GM13976 (cell line): ENCODE measurements at regions not wholly inside any gene's neighbourhood (a gene's known extent, or its start where the extent isn't known, plus 50 kb on each side); places are given as distances from the start of the nearest gene placed in this dataset.

Source experiments
- DNase-seq: peaks from one replicate; pipeline ENCODE4 v3.0.0; 2012; ENCODE audit warnings: low spot score
- CTCF ChIP-seq: IDR thresholded peaks from 2 replicates; pipeline ENCODE4 v1.5.1; 2012; ENCODE audit warnings: borderline replicate concordance, mild to moderate bottlenecking; ENCODE audit not compliant: insufficient read depth; ENCODE audit errors: extremely low read depth, missing control alignments, control extremely low read depth
- in situ Hi-C: fragments of 300-500 bp; cut with MboI; formaldehyde crosslinking; loops from one replicate; pipeline ENCODE4 v1.12.0; 2022; ENCODE audit warnings: low sequenced_read_pairs, mixed read lengths, inconsistent platforms; ENCODE audit not compliant: unreplicated experiment

DNA sequence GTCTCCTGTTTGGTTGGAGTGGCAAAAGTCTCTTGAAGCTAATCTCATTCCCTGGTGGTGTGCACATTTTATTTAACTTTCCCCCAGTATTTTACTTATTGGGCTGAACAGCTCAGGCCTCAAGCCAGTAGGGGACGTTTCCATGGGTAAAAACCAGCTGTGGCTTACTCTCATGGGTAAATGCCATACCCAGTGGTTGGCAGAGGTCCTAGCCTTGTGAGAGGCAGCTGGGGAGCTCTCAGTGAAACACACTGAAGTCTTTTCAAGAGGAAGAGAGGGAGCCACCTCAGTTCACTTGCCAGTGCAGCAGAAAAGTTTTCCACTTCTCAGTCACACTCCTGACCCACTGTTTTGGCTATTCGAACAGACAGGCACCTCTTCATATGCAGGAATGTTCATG lies 1964.2 kb downstream of the ARAP2 start:
- no peak for DNase-seq
- in situ Hi-C loops = no loop called here
- no peak for TF ChIP-seq CTCF

GRCh38 chr4:34281826-34282225 lies 1962.5 kb downstream of the ARAP2 start:
- in situ Hi-C loops = no loop called here

DNA sequence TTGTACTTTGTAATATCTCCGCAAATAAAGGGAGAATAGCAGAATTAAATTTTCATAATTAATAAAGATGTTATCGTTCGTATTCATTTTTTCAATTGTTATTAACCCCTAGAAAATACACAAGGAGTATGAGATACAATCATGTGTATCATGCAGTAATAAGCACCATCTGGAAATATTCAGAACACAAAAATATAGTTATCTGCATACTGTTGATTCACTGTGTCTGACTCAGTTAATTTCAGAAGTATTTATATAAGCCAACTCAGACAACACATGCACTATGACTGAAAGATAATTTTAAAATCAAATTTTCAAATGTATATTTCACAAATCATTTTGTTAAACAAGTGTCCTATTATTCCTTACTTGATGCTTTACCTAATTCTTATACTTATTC lies 1954.8 kb downstream of the ARAP2 start:
- DNase-seq = no peak
- TF ChIP-seq CTCF = no peak
- in situ Hi-C loops = no loop called here

More at GRCh38 chr4:34281826-34282225, 1962.5 kb downstream of the ARAP2 start:
- TF ChIP-seq CTCF = no peak
- no peak for DNase-seq

GRCh38 chr4:34289962-34290361 lies 1954.4 kb downstream of the ARAP2 start:
- no peak for DNase-seq
- no peak for TF ChIP-seq CTCF
- in situ Hi-C loops = no loop called here

- TF ChIP-seq CTCF = no peak
- in situ Hi-C loops = no loop called here
- DNase-seq = no peak
These were observed 1950.9 kb downstream of the ARAP2 start for GRCh38 chr4:34293459-34293858.

DNA sequence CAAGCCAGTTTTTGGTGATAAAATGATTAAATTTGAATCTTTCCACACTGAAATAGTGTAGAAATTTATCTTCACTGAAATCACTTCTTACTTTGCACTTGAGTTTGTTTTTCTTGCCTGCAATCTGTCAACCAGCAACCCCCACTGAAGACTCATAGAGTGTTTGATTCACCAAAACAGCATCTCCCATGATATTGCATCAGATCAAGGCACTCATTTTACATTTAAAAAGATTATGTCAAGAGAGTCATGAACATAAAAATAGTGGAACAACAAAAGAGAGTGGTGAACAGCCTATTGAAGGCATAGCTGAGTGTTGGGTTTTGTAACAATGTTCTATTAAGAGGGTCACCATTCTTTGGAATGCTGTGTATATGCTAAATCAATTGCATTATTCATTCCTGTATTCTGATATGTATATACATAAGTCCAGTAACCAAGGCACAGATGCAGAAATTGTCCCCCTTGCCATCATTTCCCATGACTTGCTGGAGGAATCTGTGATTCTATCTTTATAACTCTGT lies 1934.9 kb downstream of the ARAP2 start:
- in situ Hi-C loops = no loop called here
- TF ChIP-seq CTCF = no peak

GRCh38 chr4:34318773-34319172 lies 1925.5 kb downstream of the ARAP2 start:
- TF ChIP-seq CTCF = no peak
- in situ Hi-C loops = no loop called here
- no peak for DNase-seq

More for the DNA sequence above, 1934.9 kb downstream of the ARAP2 start:
- no peak for DNase-seq
